Mesendoderm (in vitro differentiated cells): ENCODE measurements at regions not wholly inside any gene's neighbourhood (a gene's known extent, or its start where the extent isn't known, plus 50 kb on each side); places are given as distances from the start of the nearest gene placed in this dataset.

Source experiments
- DNase-seq: peaks from one replicate; pipeline ENCODE4 v3.0.0; 2013
- H2AK5ac ChIP-seq: 2 replicates; pipeline ENCODE4 v1.6.1; 2013; ENCODE audit warnings: low read length, inconsistent platforms
- H2BK120ac ChIP-seq: 2 replicates; pipeline ENCODE4 v1.6.1; 2013; ENCODE audit warnings: low read depth, mild to moderate bottlenecking, low read length, moderate library complexity, mixed read lengths
- H2BK15ac ChIP-seq: replicated peaks from 2 replicates; pipeline ENCODE4 v1.6.1; 2013; ENCODE audit warnings: low read depth, mild to moderate bottlenecking, moderate library complexity
- H2BK5ac ChIP-seq: 2 replicates; pipeline ENCODE4 v1.6.1; 2013; ENCODE audit warnings: low read length, inconsistent platforms
- H3K18ac ChIP-seq: 2 replicates; pipeline ENCODE4 v1.6.1; 2013; ENCODE audit warnings: mild to moderate bottlenecking, low read length, mixed read lengths
- H3K23ac ChIP-seq: one replicate; pipeline ENCODE4 v1.6.1; 2013; ENCODE audit warnings: low read length
- H3K27ac ChIP-seq: 2 replicates; pipeline ENCODE4 v1.5.1; 2013; ENCODE audit warnings: low read depth, mild to moderate bottlenecking, inconsistent platforms, low read length, moderate library complexity
- H3K27me3 ChIP-seq: 2 replicates; pipeline ENCODE4 v1.6.1; 2013; ENCODE audit warnings: low read length, control low read depth, mild to moderate bottlenecking, inconsistent platforms; ENCODE audit not compliant: insufficient read depth, poor library complexity
- H3K36me3 ChIP-seq: 2 replicates; pipeline ENCODE4 v1.6.1; 2013; ENCODE audit warnings: low read length, inconsistent platforms; ENCODE audit not compliant: control insufficient read depth, insufficient read depth
- H3K4ac ChIP-seq: one replicate; pipeline ENCODE4 v1.6.1; 2013; ENCODE audit warnings: low read depth, mild to moderate bottlenecking, low read length, moderate library complexity
- H3K4me1 ChIP-seq: 2 replicates; pipeline ENCODE4 v1.6.1; 2013; ENCODE audit warnings: low read depth, low read length, inconsistent platforms; ENCODE audit not compliant: control insufficient read depth
- H3K4me2 ChIP-seq: 2 replicates; pipeline ENCODE4 v1.6.1; 2013; ENCODE audit warnings: low read length
- H3K4me3 ChIP-seq: 2 replicates; pipeline ENCODE4 v1.5.1; 2013; ENCODE audit warnings: mild to moderate bottlenecking, low read length
- H3K56ac ChIP-seq: one replicate; pipeline ENCODE4 v1.6.1; 2013; ENCODE audit warnings: low read length
- H3K79me1 ChIP-seq: 2 replicates; pipeline ENCODE4 v1.6.1; 2013; ENCODE audit warnings: low read length, inconsistent platforms
- H3K79me2 ChIP-seq: 2 replicates; pipeline ENCODE4 v1.6.1; 2013; ENCODE audit warnings: mild to moderate bottlenecking, low read length; ENCODE audit not compliant: control insufficient read depth, insufficient read depth
- H3K9ac ChIP-seq: 2 replicates; pipeline ENCODE4 v1.6.1; 2013; ENCODE audit warnings: low read length, inconsistent platforms
- H4K5ac ChIP-seq: one replicate; pipeline ENCODE4 v1.6.1; 2013; ENCODE audit warnings: low read length
- H4K8ac ChIP-seq: one replicate; pipeline ENCODE4 v1.6.1; 2013; ENCODE audit warnings: low read depth, mild to moderate bottlenecking, control low read depth, low read length, moderate library complexity
- WGBS: extraction: QIAGEN DNeasy Blood & Tissue Kit; methylation state at CpG from one replicate; pipeline ENCODE4 v1.1.7; 2013; ENCODE audit warnings: low lambda C conversion rate, missing lambda C conversion rate; ENCODE audit not compliant: insufficient coverage; ENCODE audit errors: extremely low coverage; 5-methylcytosine and 5-hydroxymethylcytosine counted together

DNA sequence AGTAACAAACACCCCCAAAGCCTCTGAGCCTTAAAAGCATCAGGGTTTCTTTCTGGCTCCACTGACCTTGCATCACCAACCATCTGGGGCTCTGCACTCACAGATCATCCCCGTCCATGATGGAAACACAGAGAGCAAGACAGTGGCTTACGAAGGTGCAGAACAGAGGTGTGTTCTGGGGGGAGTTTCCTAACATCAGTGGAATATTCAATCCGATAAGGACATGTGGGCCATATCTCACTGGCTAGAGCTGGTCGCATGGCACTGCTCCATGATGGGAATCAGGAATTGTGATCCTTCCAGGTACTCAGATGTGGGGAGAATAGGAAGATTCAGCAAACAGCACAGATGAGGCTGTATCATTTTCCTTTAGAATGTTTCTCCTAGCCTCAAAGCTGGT lies 457.2 kb downstream of the IRS2 start:
- Histone ChIP-seq H2BK15ac (no peak overlapping the region), H3K79me1 (no peaks in the 10 kb centered on the region), H3K9ac (no peak overlapping the region), H4K5ac (no peak overlapping the region), H3K79me2 (no peaks in the 10 kb centered on the region), H3K23ac (no peak overlapping the region), H3K4ac (no peak overlapping the region), H3K27ac (no peak overlapping the region), H3K4me1 (no peaks in the 10 kb centered on the region), H4K8ac (no peak overlapping the region), H2BK120ac (no peak overlapping the region), H3K36me3 (no peaks in the 10 kb centered on the region), H3K18ac (no peak overlapping the region), H3K27me3 (no peaks in the 10 kb centered on the region), H3K4me3 (no peak overlapping the region), H3K56ac (no peak overlapping the region), H3K4me2 (no peak overlapping the region), H2BK5ac (no peak overlapping the region), H2AK5ac (no peak overlapping the region)
- no CpG with 5 or more reads among the region's 4 CpGs for WGBS
- no peak for DNase-seq

DNA sequence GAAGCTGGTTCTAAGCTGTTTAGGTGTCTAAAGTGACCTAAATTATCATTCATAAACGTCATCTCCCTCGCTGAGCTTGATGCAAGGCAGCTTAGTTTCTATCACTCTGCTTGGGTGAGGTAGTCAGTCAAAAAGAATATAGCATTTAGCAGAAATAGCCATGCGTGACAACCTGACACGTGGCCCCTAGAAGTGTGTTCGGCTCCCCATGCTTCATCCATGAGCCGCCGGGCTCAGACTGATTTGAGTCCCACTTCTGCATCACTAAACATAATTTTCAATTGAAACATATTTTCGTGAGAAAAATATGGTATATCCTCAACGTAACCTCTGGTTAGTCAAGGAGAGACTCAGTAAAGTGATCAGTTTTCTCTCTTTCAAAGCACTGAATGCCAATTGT lies 459.8 kb downstream of the IRS2 start:
- no peak overlapping the region for H3K23ac ChIP-seq
- no peak for DNase-seq
- H4K5ac ChIP-seq, result no peak overlapping the region
- H3K56ac ChIP-seq, result no peak overlapping the region
- no peaks in the 10 kb centered on the region for H3K79me1 ChIP-seq
- no peak overlapping the region for H3K27ac ChIP-seq
- H2BK120ac ChIP-seq, result no peak overlapping the region
- H3K4me3 ChIP-seq, result no peak overlapping the region
- H3K18ac ChIP-seq, result no peak overlapping the region
- no peak overlapping the region for H2AK5ac ChIP-seq
- H3K27me3 ChIP-seq, result no peaks in the 10 kb centered on the region
- H3K9ac ChIP-seq, result no peak overlapping the region
- no peaks in the 10 kb centered on the region for H3K79me2 ChIP-seq
- H4K8ac ChIP-seq, result no peak overlapping the region
- no peaks in the 10 kb centered on the region for H3K4me1 ChIP-seq
- H2BK15ac ChIP-seq, result no peak overlapping the region
- no CpG with 5 or more reads among the region's 9 CpGs for WGBS
- H2BK5ac ChIP-seq, result no peak overlapping the region
- no peaks in the 10 kb centered on the region for H3K36me3 ChIP-seq
- peak overlapping the region; percentile 16 for H3K4ac ChIP-seq
- no peak overlapping the region for H3K4me2 ChIP-seq

DNA sequence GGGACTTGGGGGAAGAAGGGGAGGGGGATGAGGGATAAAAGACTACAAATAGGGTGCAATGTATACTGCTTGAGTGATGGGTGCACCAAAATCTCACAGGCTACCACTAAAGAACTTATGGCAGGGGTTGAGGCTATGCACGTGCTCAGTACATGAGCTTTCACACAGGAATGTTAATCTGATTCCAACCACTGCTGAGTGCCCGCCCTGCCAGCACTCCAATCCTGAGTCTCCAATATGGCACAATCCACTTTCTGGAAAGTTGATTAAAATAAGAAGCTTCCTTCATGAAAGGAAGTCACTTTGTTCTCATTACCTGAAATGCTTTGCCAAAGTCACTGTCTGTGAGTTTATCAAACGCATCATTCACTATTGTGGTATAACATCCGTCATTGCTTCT lies 463.0 kb downstream of the IRS2 start:
- no CpG with 5 or more reads among the region's 4 CpGs for WGBS
- Histone ChIP-seq H2BK5ac (no peak overlapping the region), H3K36me3 (no peaks in the 10 kb centered on the region), H3K27me3 (no peaks in the 10 kb centered on the region), H3K4me3 (no peak overlapping the region), H2BK120ac (no peak overlapping the region), H4K8ac (no peak overlapping the region), H3K4me1 (no peaks in the 10 kb centered on the region), H3K4ac (no peak overlapping the region), H3K4me2 (no peak overlapping the region), H2AK5ac (no peak overlapping the region), H3K79me2 (no peaks in the 10 kb centered on the region), H3K18ac (no peak overlapping the region), H2BK15ac (no peak overlapping the region), H3K23ac (no peak overlapping the region), H3K9ac (no peak overlapping the region), H3K27ac (no peak overlapping the region), H3K56ac (no peak overlapping the region), H4K5ac (no peak overlapping the region), H3K79me1 (no peaks in the 10 kb centered on the region)
- no peak for DNase-seq

DNA sequence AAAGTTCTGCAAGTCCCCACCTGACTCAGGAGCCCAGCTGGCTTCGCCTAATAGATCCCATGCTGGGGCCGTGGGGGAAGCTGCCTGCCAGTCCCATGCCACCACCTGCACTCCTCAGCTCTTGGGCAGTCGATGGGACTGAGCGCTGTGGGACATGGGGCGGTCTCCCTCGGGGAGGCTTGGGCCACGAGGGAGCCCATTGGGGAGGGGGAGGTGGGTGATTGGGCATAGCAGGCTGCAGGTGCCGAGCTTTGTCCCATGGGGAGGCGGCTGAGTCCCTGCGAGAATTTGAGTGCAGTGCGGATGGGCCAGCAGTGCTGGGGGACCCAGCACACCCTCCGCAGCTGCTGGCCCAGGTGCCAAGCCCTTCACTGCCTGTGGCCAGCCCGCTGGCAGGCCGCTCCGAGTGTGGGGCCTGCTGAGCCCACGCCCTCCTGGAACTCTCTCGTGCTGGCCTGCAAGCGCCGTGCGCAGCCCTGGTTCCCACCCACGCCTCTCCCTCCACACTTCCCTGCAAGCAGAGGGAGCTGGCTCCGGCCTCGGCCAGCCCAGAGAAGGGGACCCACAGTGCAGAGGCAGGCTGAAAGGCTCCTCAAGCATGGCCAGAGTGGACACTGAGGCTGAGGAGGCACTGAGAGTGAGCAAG lies 467.3 kb downstream of the IRS2 start:
- H4K8ac ChIP-seq, result no peak overlapping the region
- no peak overlapping the region for H3K4me2 ChIP-seq
- H3K4me3 ChIP-seq, result no peak overlapping the region
- H3K27me3 ChIP-seq, result no peaks in the 10 kb centered on the region
- no peak overlapping the region for H3K9ac ChIP-seq
- no peak overlapping the region for H2BK5ac ChIP-seq
- H2AK5ac ChIP-seq, result no peak overlapping the region
- no peak overlapping the region for H2BK120ac ChIP-seq
- H2BK15ac ChIP-seq, result no peak overlapping the region
- no peak overlapping the region for H3K27ac ChIP-seq
- H3K18ac ChIP-seq, result no peak overlapping the region
- no peak overlapping the region for H3K23ac ChIP-seq
- WGBS, result no CpG with 5 or more reads among the region's 23 CpGs
- no peak overlapping the region for H3K4ac ChIP-seq
- no peaks in the 10 kb centered on the region for H3K79me1 ChIP-seq
- no peaks in the 10 kb centered on the region for H3K36me3 ChIP-seq
- no peak overlapping the region for H3K56ac ChIP-seq
- H3K4me1 ChIP-seq, result no peaks in the 10 kb centered on the region
- DNase-seq, result no peak
- no peak overlapping the region for H4K5ac ChIP-seq
- no peaks in the 10 kb centered on the region for H3K79me2 ChIP-seq

DNA sequence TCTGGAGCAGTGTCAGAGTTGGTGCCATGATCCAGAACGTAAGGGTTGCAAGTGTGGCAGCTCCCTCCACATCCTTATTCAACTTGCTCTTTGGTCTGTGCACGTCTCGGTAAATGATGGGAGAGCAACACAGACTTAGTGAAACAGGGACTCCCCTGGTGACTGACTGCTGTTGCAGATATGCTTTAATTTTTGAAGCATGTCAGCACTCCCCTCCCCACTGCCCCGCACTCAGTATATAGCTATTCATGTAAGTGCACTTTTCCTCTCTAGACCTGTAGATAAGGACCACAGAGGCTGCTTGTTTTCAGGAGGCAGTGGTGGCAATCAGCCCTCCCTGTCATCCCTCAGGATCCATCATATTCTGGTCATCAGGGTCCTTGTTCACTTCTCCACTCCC lies 470.9 kb downstream of the IRS2 start:
- Histone ChIP-seq H3K4ac (no peak overlapping the region), H2AK5ac (no peak overlapping the region), H3K18ac (no peak overlapping the region), H4K5ac (no peak overlapping the region), H3K27me3 (no peaks in the 10 kb centered on the region), H3K79me2 (no peaks in the 10 kb centered on the region), H2BK120ac (no peak overlapping the region), H4K8ac (no peak overlapping the region), H3K36me3 (no peaks in the 10 kb centered on the region), H3K4me2 (no peak overlapping the region), H3K23ac (no peak overlapping the region), H3K9ac (no peak overlapping the region), H3K4me3 (no peak overlapping the region), H3K27ac (no peak overlapping the region), H3K4me1 (no peaks in the 10 kb centered on the region), H2BK5ac (no peak overlapping the region), H3K56ac (no peak overlapping the region), H2BK15ac (no peak overlapping the region), H3K79me1 (no peaks in the 10 kb centered on the region)
- DNase-seq, result no peak
- WGBS, result no CpG with 5 or more reads among the region's 4 CpGs

DNA sequence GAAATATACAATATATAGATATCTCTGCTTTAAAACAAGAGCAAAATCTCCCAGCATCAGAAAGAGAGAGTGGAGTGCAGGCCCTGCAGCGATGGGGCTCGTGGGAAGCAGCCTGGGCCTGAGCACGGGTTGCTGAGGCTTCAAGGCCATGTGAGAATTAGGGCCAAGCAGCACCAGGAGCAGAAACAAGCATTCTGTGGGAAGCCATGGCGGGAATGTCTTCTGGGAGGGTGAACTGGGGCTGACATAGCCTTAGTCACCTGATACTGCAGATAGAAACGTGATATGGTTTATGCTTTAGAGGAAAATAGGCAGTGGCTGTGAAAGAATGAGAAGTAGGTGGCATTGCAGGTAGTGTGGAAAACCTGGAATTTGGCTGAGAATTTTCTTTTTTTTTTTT lies 472.3 kb downstream of the IRS2 start:
- Histone ChIP-seq H4K8ac (no peak overlapping the region), H3K23ac (no peak overlapping the region), H3K4me1 (no peaks in the 10 kb centered on the region), H3K4me2 (no peak overlapping the region), H3K4ac (no peak overlapping the region), H3K27me3 (no peaks in the 10 kb centered on the region), H2BK120ac (no peak overlapping the region), H3K56ac (no peak overlapping the region), H2BK5ac (no peak overlapping the region), H3K4me3 (no peak overlapping the region), H3K79me2 (no peaks in the 10 kb centered on the region), H2BK15ac (no peak overlapping the region), H3K79me1 (no peaks in the 10 kb centered on the region), H3K36me3 (no peaks in the 10 kb centered on the region), H3K18ac (no peak overlapping the region), H3K9ac (no peak overlapping the region), H4K5ac (no peak overlapping the region), H3K27ac (no peak overlapping the region), H2AK5ac (no peak overlapping the region)
- DNase-seq, result no peak
- WGBS, result no CpG with 5 or more reads among the region's 5 CpGs
